HEK293T (cell line): ENCODE measurements at regions not wholly inside any gene's neighbourhood (a gene's known extent, or its start where the extent isn't known, plus 50 kb on each side); places are given as distances from the start of the nearest gene placed in this dataset.

ENCODE experiments used
- ARNT ChIP-seq: fragments of 450-650 bp; IDR thresholded peaks from 2 replicates; pipeline ENCODE4 v1.6.1; 2017; ENCODE audit warnings: mild to moderate bottlenecking
- BHLHE40 ChIP-seq: fragments of 450-650 bp; IDR thresholded peaks from 2 replicates; pipeline ENCODE4 v1.6.1; 2016; ENCODE audit warnings: mild to moderate bottlenecking, moderate library complexity, borderline replicate concordance
- CTBP1 ChIP-seq: fragments of 450-650 bp; IDR thresholded peaks from 2 replicates; pipeline ENCODE4 v1.6.1; 2016; ENCODE audit warnings: borderline replicate concordance
- ELF4 ChIP-seq: fragments of 450-650 bp; IDR thresholded peaks from 2 replicates; pipeline ENCODE4 v1.6.1; 2017; ENCODE audit warnings: antibody characterized with exemption
- FOXA1 ChIP-seq: fragments of 450-650 bp; IDR thresholded peaks from 2 replicates; pipeline ENCODE4 v1.6.1; 2016; ENCODE audit warnings: mild to moderate bottlenecking
- FOXK2 ChIP-seq: fragments of 450-650 bp; IDR thresholded peaks from 2 replicates; pipeline ENCODE4 v1.6.1; 2016; ENCODE audit warnings: mild to moderate bottlenecking
- FOXM1 ChIP-seq: fragments of 450-650 bp; IDR thresholded peaks from 2 replicates; pipeline ENCODE4 v1.6.1; 2017; ENCODE audit warnings: mild to moderate bottlenecking, borderline replicate concordance
- HDGF ChIP-seq: fragments of 450-650 bp; IDR thresholded peaks from 2 replicates; pipeline ENCODE4 v1.6.1; 2017; ENCODE audit warnings: antibody characterized with exemption, borderline replicate concordance
- NFRKB ChIP-seq: fragments of 450-650 bp; IDR thresholded peaks from 2 replicates; pipeline ENCODE4 v1.6.1; 2016; ENCODE audit warnings: mild to moderate bottlenecking, moderate library complexity
- PKNOX1 ChIP-seq: fragments of 450-650 bp; IDR thresholded peaks from 2 replicates; pipeline ENCODE4 v1.6.1; 2016
- SUZ12 ChIP-seq: fragments of 450-650 bp; IDR thresholded peaks from 2 replicates; pipeline ENCODE4 v1.6.1; 2016; ENCODE audit warnings: mild to moderate bottlenecking
- TARDBP ChIP-seq: fragments of 450-650 bp; IDR thresholded peaks from 2 replicates; pipeline ENCODE4 v1.6.1; 2016
- ZNF384 ChIP-seq: fragments of 450-650 bp; IDR thresholded peaks from 2 replicates; pipeline ENCODE4 v1.6.1; 2016

- TF ChIP-seq PKNOX1, result no peak
- TF ChIP-seq FOXM1, result no peak
- no peak for TF ChIP-seq BHLHE40
- no peak for TF ChIP-seq HDGF
- TF ChIP-seq ZNF384, result no peak
- no peak for TF ChIP-seq ELF4
- TF ChIP-seq TARDBP, result no peak
- TF ChIP-seq CTBP1, result no peak
- no peak for TF ChIP-seq FOXA1
- no peak for TF ChIP-seq FOXK2
- no peak for TF ChIP-seq SUZ12
- TF ChIP-seq NFRKB, result no peak
- TF ChIP-seq ARNT, result no peak
Observed at GRCh38 chr10:90389876-90390275, 468.0 kb downstream of the HTR7 start.
